Gastroesophageal sphincter (tissue), 3 donors: ENCODE measurements at regions not wholly inside any gene's neighbourhood (a gene's known extent, or its start where the extent isn't known, plus 50 kb on each side); places are given as distances from the start of the nearest gene placed in this dataset.

Source experiments
- CTCF ChIP-seq, 4 experiments: fragments of 200-600 bp in 2 of 4; fragments of 450-650 bp in 2 of 4; sonication (generic) in 1 of 4; IDR thresholded peaks; one replicate each; pipeline ENCODE4 v1.5.1; 2017 to 2019; ENCODE audit warnings: antibody characterized with exemption in 4 of 4, mild to moderate bottlenecking in 2 of 4, moderate library complexity in 2 of 4
- EP300 ChIP-seq: sonication (generic); formaldehyde crosslinking; IDR thresholded peaks from one replicate; pipeline ENCODE4 v1.6.1; 2017; ENCODE audit warnings: antibody characterized with exemption, mild to moderate bottlenecking
- POLR2A ChIP-seq, 2 donors: fragments of 450-650 bp; IDR thresholded peaks; one replicate each; pipeline ENCODE4 v1.6.1; 2017; ENCODE audit warnings: antibody characterized with exemption in 2 of 2, mild to moderate bottlenecking in 2 of 2, moderate library complexity in 1 of 2
- POLR2AphosphoS5 ChIP-seq: sonication (generic); formaldehyde crosslinking; IDR thresholded peaks from one replicate; pipeline ENCODE4 v1.6.1; 2017; ENCODE audit warnings: antibody characterized with exemption

DNA sequence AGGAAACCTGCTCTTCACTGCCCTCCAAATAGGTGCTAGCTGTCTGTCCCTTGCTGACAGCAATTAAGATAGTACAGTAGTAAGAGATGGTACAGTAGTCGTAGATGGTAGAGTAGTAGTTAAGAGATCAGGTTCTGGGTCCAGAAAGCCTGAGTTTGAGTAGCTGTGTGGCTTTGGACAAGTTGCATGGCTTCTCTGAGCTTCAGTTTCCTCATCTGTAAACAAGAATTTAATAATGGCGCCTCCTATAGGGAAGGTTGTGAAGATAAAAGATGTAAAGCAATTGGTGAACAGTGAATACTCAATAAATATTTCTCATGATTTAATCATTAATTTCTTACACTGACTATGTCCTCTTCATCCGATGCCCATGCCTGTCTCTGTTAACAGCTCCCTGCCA is 86.9 kb upstream of the BCL6 start:
- TF ChIP-seq CTCF (IDR thresholded peaks at IDR 0.05) (no peak), POLR2A (IDR thresholded peaks at IDR 0.05) (no peak), EP300 (no peak), POLR2AphosphoS5 (no peak)
